Smooth muscle cell (in vitro differentiated cells): ENCODE measurements at regions not wholly inside any gene's neighbourhood (a gene's known extent, or its start where the extent isn't known, plus 50 kb on each side); places are given as distances from the start of the nearest gene placed in this dataset.
A peak's percentile ranks its signal among the peaks of the same experiment; 100 is the strongest.

Experiments
- DNase-seq: peaks from one replicate; lab custom pipeline; 2025; ENCODE audit not compliant: unreplicated experiment; lab: John Stamatoyannopoulos, UW
- H2AFZ ChIP-seq: fragments of 200-600 bp; sonication (generic); 2 replicates; pipeline ENCODE4 v1.6.0; 2016; ENCODE audit warnings: antibody characterized with exemption, low read depth, mild to moderate bottlenecking
- H3F3A ChIP-seq: fragments of 200-600 bp; sonication (generic); 2 replicates; pipeline ENCODE4 v1.6.0; 2017; ENCODE audit warnings: antibody characterized with exemption, low read depth
- H3K27ac ChIP-seq: fragments of 200-600 bp; sonication (generic); 2 replicates; pipeline ENCODE4 v1.5.1; 2016; ENCODE audit warnings: low read depth, mild to moderate bottlenecking
- H3K27me3 ChIP-seq: fragments of 200-600 bp; sonication (generic); 2 replicates; pipeline ENCODE4 v1.6.1; 2016; ENCODE audit warnings: low read depth, mild to moderate bottlenecking
- H3K36me3 ChIP-seq: fragments of 200-600 bp; sonication (generic); 2 replicates; pipeline ENCODE4 v1.5.1; 2016; ENCODE audit warnings: low read depth
- H3K4me1 ChIP-seq: fragments of 200-600 bp; sonication (generic); 2 replicates; pipeline ENCODE4 v1.5.1; 2016; ENCODE audit warnings: low read depth
- H3K4me2 ChIP-seq: fragments of 200-600 bp; sonication (generic); 2 replicates; pipeline ENCODE4 v1.6.0; 2016; ENCODE audit warnings: mild to moderate bottlenecking
- H3K4me3 ChIP-seq: fragments of 200-600 bp; sonication (generic); 2 replicates; pipeline ENCODE4 v1.5.1; 2016; ENCODE audit warnings: mild to moderate bottlenecking
- H3K79me2 ChIP-seq: fragments of 200-600 bp; sonication (generic); 2 replicates; pipeline ENCODE4 v1.6.0; 2016; ENCODE audit warnings: low read depth, mild to moderate bottlenecking
- H3K9ac ChIP-seq: fragments of 200-600 bp; sonication (generic); 2 replicates; pipeline ENCODE4 v1.6.0; 2016; ENCODE audit warnings: low read depth
- H3K9me3 ChIP-seq: fragments of 200-600 bp; sonication (generic); replicated peaks from 2 replicates; pipeline ENCODE4 v1.5.1; 2016; ENCODE audit warnings: low read depth
- H4K20me1 ChIP-seq: fragments of 200-600 bp; sonication (generic); 2 replicates; pipeline ENCODE4 v1.6.0; 2016; ENCODE audit warnings: low read depth
- WGBS: methylation state at CpG from one replicate; pipeline ENCODE4 v1.1.7; 2016; ENCODE audit warnings: low lambda C conversion rate; 5-methylcytosine and 5-hydroxymethylcytosine counted together
- TF ChIP-seq, protein P1 (sequence below): fragments of 200-600 bp; sonication (generic); IDR thresholded peaks from 2 replicates; pipeline ENCODE4 v1.5.1; 2017; ENCODE audit warnings: borderline replicate concordance, mild to moderate bottlenecking, antibody characterized with exemption; ENCODE audit not compliant: insufficient read depth, poor library complexity, severe bottlenecking

DNA sequence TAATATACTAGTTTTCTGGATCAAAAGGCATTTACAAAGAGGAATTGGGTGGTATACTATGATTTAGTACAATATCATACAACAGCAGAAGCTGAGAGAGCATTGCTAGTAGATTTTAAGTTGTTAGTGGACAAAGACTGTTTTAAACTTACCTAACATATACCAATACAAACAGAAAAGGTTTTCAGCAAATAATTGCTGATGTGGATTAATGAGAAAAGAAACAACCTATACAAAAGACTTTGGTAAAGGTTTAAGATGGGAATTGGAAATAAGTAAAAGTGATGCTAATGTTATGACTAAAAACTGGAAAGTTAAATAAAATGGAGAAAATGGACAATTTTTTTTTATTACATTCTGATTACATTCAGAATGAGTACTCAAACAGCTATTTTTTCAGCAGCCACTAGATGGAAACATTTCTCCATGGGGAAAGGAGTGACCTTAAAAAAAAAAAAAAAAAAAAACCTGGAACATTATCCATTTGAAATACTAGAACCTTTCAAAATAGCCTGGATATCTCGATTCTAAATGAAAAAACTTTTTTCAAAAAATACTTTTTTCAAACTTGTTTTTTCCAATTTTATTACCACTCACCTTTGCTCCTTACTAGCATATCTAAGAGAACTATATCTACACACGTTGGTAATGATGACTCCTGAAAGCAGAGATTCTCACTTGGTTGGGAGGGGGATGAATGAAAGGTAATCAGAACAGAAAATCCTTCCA, 55.4 kb downstream of the EPRS1 start:
- TF ChIP-seq, protein P1, sequence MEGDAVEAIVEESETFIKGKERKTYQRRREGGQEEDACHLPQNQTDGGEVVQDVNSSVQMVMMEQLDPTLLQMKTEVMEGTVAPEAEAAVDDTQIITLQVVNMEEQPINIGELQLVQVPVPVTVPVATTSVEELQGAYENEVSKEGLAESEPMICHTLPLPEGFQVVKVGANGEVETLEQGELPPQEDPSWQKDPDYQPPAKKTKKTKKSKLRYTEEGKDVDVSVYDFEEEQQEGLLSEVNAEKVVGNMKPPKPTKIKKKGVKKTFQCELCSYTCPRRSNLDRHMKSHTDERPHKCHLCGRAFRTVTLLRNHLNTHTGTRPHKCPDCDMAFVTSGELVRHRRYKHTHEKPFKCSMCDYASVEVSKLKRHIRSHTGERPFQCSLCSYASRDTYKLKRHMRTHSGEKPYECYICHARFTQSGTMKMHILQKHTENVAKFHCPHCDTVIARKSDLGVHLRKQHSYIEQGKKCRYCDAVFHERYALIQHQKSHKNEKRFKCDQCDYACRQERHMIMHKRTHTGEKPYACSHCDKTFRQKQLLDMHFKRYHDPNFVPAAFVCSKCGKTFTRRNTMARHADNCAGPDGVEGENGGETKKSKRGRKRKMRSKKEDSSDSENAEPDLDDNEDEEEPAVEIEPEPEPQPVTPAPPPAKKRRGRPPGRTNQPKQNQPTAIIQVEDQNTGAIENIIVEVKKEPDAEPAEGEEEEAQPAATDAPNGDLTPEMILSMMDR: peak; percentile 46
- no peaks in the 10 kb centered on the region for H3K27me3 ChIP-seq
- H3F3A ChIP-seq: no peaks in the 10 kb centered on the region
- H3K27ac ChIP-seq: no peak overlapping the region
- no peak for DNase-seq
- no peak overlapping the region for H3K4me2 ChIP-seq
- 77% methylated on average over 2 of the region's 2 CpGs for WGBS
- H3K9me3 ChIP-seq: no peaks in the 10 kb centered on the region
- no peaks in the 10 kb centered on the region for H3K4me1 ChIP-seq
- no peaks in the 10 kb centered on the region for H3K79me2 ChIP-seq
- no peak overlapping the region for H3K9ac ChIP-seq
- no peak overlapping the region for H3K4me3 ChIP-seq
- no peaks in the 10 kb centered on the region for H4K20me1 ChIP-seq
- H2AFZ ChIP-seq: no peak overlapping the region
- H3K36me3 ChIP-seq: peaks cover 12% of the 10 kb centered on the region

DNA sequence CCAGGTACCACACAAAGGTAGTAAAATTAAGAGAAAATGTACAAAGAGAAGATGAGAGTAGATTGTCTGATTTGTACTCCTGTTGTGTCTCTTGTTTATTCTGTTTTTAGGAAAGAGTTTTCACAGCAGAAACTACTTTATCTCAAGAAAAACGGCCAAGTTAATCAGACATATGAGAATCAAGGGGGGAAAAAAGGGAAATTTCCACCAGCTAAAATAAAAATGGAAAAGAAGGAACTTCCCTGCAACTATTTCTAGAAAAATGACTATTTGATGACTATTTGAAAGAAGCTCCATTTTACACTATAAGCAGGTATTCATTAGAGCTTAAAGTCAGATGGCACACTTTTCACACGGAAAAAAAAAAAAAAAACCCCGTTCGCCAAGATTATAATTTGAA, 56.5 kb downstream of the EPRS1 start:
- WGBS: 72% methylated on average over 4 of the region's 4 CpGs
- H3K79me2 ChIP-seq: no peaks in the 10 kb centered on the region
- no peak overlapping the region for H3K27ac ChIP-seq
- H3F3A ChIP-seq: no peaks in the 10 kb centered on the region
- H3K36me3 ChIP-seq: peaks cover 15% of the 10 kb centered on the region
- H4K20me1 ChIP-seq: no peaks in the 10 kb centered on the region
- H2AFZ ChIP-seq: no peak overlapping the region
- no peaks in the 10 kb centered on the region for H3K9me3 ChIP-seq
- H3K9ac ChIP-seq: no peak overlapping the region
- TF ChIP-seq, protein P1: no peak
- H3K4me2 ChIP-seq: no peak overlapping the region
- H3K4me3 ChIP-seq: no peak overlapping the region
- H3K4me1 ChIP-seq: no peaks in the 10 kb centered on the region
- DNase-seq: no peak
- no peaks in the 10 kb centered on the region for H3K27me3 ChIP-seq

DNA sequence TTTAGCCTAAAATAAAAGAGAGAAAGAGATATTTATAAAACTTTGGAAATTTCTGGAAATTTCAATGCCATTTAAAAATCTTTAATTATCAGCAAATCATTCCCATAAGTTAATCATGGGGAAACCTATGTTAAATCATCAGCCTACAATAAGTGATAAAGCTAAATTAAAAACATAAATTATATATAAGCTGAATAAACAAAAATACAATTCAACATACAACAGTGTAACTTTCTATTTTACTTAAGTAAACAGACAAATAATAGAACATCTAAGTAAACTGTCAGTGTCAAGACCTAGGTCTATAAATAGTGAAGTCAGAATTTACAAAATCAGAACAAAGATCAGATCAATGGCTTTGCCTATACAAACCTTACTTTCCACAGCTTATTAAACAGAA, 57.5 kb downstream of the EPRS1 start:
- no peak for DNase-seq
- no peak overlapping the region for H2AFZ ChIP-seq
- H3K9me3 ChIP-seq: no peaks in the 10 kb centered on the region
- H3K27ac ChIP-seq: no peak overlapping the region
- peaks cover 15% of the 10 kb centered on the region for H3K36me3 ChIP-seq
- H3K9ac ChIP-seq: no peak overlapping the region
- H3K4me2 ChIP-seq: no peak overlapping the region
- H3K4me3 ChIP-seq: no peak overlapping the region
- no peaks in the 10 kb centered on the region for H3K4me1 ChIP-seq
- H4K20me1 ChIP-seq: no peaks in the 10 kb centered on the region
- H3K27me3 ChIP-seq: no peaks in the 10 kb centered on the region
- TF ChIP-seq, protein P1: no peak
- H3F3A ChIP-seq: no peaks in the 10 kb centered on the region
- H3K79me2 ChIP-seq: no peaks in the 10 kb centered on the region

DNA sequence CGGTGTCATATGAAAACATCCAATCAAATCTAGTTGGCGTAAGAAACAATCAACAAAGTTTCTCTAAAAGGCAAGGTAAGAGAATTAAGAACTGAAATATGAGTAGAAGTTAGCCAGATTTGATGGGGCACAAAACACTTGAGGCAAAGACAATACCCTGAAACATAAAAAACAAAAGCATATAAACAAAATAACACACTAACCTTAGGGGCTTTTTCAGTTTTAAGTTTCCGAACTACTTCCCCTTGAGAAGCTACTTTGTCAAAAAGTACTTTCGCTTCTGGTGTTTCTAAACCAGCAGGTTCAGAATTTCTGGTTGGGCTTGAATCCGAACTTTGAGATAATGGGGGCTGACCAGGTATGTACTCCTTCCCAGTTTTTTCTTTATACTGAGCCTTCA, 57.9 kb downstream of the EPRS1 start:
- no peaks in the 10 kb centered on the region for H3K9me3 ChIP-seq
- H3K4me1 ChIP-seq: no peaks in the 10 kb centered on the region
- no peak overlapping the region for H2AFZ ChIP-seq
- H3K4me3 ChIP-seq: no peak overlapping the region
- WGBS: 95% methylated on average over 5 of the region's 5 CpGs
- no peaks in the 10 kb centered on the region for H3F3A ChIP-seq
- no peaks in the 10 kb centered on the region for H3K79me2 ChIP-seq
- no peak overlapping the region for H3K27ac ChIP-seq
- no peak for DNase-seq
- H3K4me2 ChIP-seq: no peak overlapping the region
- TF ChIP-seq, protein P1: no peak
- H3K27me3 ChIP-seq: no peaks in the 10 kb centered on the region
- H3K36me3 ChIP-seq: peaks cover 16% of the 10 kb centered on the region
- no peak overlapping the region for H3K9ac ChIP-seq
- H4K20me1 ChIP-seq: no peaks in the 10 kb centered on the region
